HPDE6-E6E7 (cell line): ENCODE measurements at regions not wholly inside any gene's neighbourhood (a gene's known extent, or its start where the extent isn't known, plus 50 kb on each side); places are given as distances from the start of the nearest gene placed in this dataset.

ENCODE experiments used
- DNase-seq: peaks from one replicate; pipeline ENCODE4 v3.0.0; 2011; ENCODE audit warnings: missing footprints; ENCODE audit errors: extremely low spot score

GRCh38 chr2:21429747-21430146 lies 306.0 kb downstream of the TDRD15 start:
- DNase-seq, result no peak

GRCh38 chr2:21431078-21431477 lies 307.3 kb downstream of the TDRD15 start:
- no peak for DNase-seq

GRCh38 chr2:21438949-21439348 lies 315.2 kb downstream of the TDRD15 start:
- DNase-seq, result no peak

GRCh38 chr2:21441442-21441841 lies 317.7 kb downstream of the TDRD15 start:
- DNase-seq, result no peak

GRCh38 chr2:21443494-21444105 lies 319.8 kb downstream of the TDRD15 start:
- no peak for DNase-seq

- no peak for DNase-seq
These were observed 326.1 kb downstream of the TDRD15 start for GRCh38 chr2:21449881-21450280.

GRCh38 chr2:21451403-21451802 lies 327.6 kb downstream of the TDRD15 start:
- DNase-seq, result no peak

GRCh38 chr2:21452263-21452662 lies 328.5 kb downstream of the TDRD15 start:
- no peak for DNase-seq

GRCh38 chr2:21452678-21453077 lies 328.9 kb downstream of the TDRD15 start:
- no peak for DNase-seq

- no peak for DNase-seq
These were observed 330.1 kb downstream of the TDRD15 start for GRCh38 chr2:21453723-21454450.

GRCh38 chr2:21454839-21455238 lies 331.1 kb downstream of the TDRD15 start:
- DNase-seq, result no peak

GRCh38 chr2:21461754-21462240 lies 338.0 kb downstream of the TDRD15 start:
- no peak for DNase-seq

- no peak for DNase-seq
These were observed 342.7 kb downstream of the TDRD15 start for GRCh38 chr2:21466341-21466927.

GRCh38 chr2:21467280-21467818 lies 343.6 kb downstream of the TDRD15 start:
- DNase-seq, result no peak

- DNase-seq, result no peak
These were observed 344.1 kb downstream of the TDRD15 start for GRCh38 chr2:21467910-21468309.

- DNase-seq, result no peak
These were observed 344.9 kb downstream of the TDRD15 start for GRCh38 chr2:21468624-21469023.

GRCh38 chr2:21469158-21469557 lies 345.4 kb downstream of the TDRD15 start:
- DNase-seq, result no peak

- DNase-seq, result no peak
These were observed 345.8 kb downstream of the TDRD15 start for GRCh38 chr2:21469564-21469963.

GRCh38 chr2:21480162-21480561 lies 356.4 kb downstream of the TDRD15 start:
- DNase-seq, result no peak

- DNase-seq, result no peak
These were observed 360.9 kb downstream of the TDRD15 start for GRCh38 chr2:21484643-21485042.

- no peak for DNase-seq
These were observed 362.7 kb downstream of the TDRD15 start for GRCh38 chr2:21486445-21486844.

GRCh38 chr2:21489080-21489479 lies 365.3 kb downstream of the TDRD15 start:
- no peak for DNase-seq

- DNase-seq, result no peak
These were observed 374.2 kb downstream of the TDRD15 start for GRCh38 chr2:21498016-21498415.
